ENCODE measurements at regions not wholly inside any gene's neighbourhood (a gene's known extent, or its start where the extent isn't known, plus 50 kb on each side); places are given as distances from the start of the nearest gene placed in this dataset.

DNA sequence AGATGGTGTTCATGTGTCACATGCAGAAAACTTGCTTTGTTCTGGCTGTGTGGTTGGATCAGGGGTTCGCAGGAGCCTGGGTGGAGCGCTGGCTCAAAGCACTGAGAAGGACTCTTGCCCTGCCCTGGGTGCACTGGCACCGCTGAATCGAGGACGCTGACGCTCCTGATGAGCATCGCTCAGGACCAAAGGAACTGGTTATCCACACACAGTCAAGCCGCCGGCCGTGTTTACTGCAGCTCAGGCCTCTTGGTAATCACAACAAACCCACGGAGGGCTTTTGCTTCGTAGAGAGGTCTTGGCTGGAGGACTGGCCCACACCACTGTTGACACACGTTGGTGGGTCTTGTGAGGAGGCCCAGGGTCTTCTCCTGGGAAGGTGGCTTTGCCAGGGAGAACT, 299.4 kb upstream of the IRX2 start:
- TF ChIP-seq, protein P1, sequence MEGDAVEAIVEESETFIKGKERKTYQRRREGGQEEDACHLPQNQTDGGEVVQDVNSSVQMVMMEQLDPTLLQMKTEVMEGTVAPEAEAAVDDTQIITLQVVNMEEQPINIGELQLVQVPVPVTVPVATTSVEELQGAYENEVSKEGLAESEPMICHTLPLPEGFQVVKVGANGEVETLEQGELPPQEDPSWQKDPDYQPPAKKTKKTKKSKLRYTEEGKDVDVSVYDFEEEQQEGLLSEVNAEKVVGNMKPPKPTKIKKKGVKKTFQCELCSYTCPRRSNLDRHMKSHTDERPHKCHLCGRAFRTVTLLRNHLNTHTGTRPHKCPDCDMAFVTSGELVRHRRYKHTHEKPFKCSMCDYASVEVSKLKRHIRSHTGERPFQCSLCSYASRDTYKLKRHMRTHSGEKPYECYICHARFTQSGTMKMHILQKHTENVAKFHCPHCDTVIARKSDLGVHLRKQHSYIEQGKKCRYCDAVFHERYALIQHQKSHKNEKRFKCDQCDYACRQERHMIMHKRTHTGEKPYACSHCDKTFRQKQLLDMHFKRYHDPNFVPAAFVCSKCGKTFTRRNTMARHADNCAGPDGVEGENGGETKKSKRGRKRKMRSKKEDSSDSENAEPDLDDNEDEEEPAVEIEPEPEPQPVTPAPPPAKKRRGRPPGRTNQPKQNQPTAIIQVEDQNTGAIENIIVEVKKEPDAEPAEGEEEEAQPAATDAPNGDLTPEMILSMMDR (conservative IDR thresholded peaks at IDR 0.05; ENCODE audit: low read depth, low read length), result no peak
- no peak for TF ChIP-seq EZH2 (IDR thresholded peaks at IDR 0.05; ENCODE audit: low read length, unreplicated experiment)
